PC-3 (cell line): ENCODE measurements at regions not wholly inside any gene's neighbourhood (a gene's known extent, or its start where the extent isn't known, plus 50 kb on each side); places are given as distances from the start of the nearest gene placed in this dataset.

Experiments
- ATAC-seq: fragments of 200-7000 bp; cut with Tn5 transposase; 2 replicates; pipeline ENCODE4 v1.9.1; 2020; ENCODE audit warnings: mild to moderate bottlenecking, moderate library complexity
- BruUV-seq: library from RNA; stranded (reverse); fragments of 400-500 nt; replicated peaks from 2 replicates; lab custom pipeline; 2021; lab: Mats Ljungman, UMichigan
- CTCF ChIA-PET: fragments of 300-600 bp; sonication (Branson Sonifier 250); formaldehyde crosslinking; loops from one replicate; lab custom pipeline; 2022; ENCODE audit warnings: antibody characterized with exemption; lab: Charles Lee
- POLR2A ChIA-PET: fragments of 300-600 bp; sonication (Branson Sonifier 250); formaldehyde crosslinking; loops from one replicate; lab custom pipeline; 2022; ENCODE audit warnings: antibody characterized with exemption; ENCODE audit not compliant: unreplicated experiment; lab: Charles Lee
- DNase-seq: peaks from one replicate; pipeline ENCODE4 v3.0.0-alpha.2; 2015
- H2AFZ ChIP-seq: fragments of 300-600 bp; sonication (generic); 2 replicates; pipeline ENCODE4 v1.6.0; 2016; ENCODE audit warnings: antibody characterized with exemption, low read length
- H3F3A ChIP-seq: fragments of 300-600 bp; sonication (generic); one replicate; pipeline ENCODE4 v1.6.0; 2017; ENCODE audit warnings: antibody characterized with exemption, low read length, control low read depth, mild to moderate bottlenecking; ENCODE audit not compliant: unreplicated experiment
- H3K27ac ChIP-seq: fragments of 300-600 bp; sonication (generic); 2 replicates; pipeline ENCODE4 v1.5.1; 2016; ENCODE audit warnings: mild to moderate bottlenecking, low read length
- H3K27me3 ChIP-seq: fragments of 300-600 bp; sonication (generic); 2 replicates; pipeline ENCODE4 v1.6.1; 2016; ENCODE audit warnings: low read length, mixed read lengths
- H3K36me3 ChIP-seq: fragments of 300-600 bp; sonication (generic); 2 replicates; pipeline ENCODE4 v1.6.1; 2016; ENCODE audit warnings: low read depth, mixed run types, low read length, mixed read lengths
- H3K4me1 ChIP-seq: fragments of 300-600 bp; sonication (generic); 2 replicates; pipeline ENCODE4 v1.5.1; 2016; ENCODE audit warnings: low read length; ENCODE audit not compliant: insufficient read depth
- H3K4me2 ChIP-seq: fragments of 300-600 bp; sonication (generic); 2 replicates; pipeline ENCODE4 v1.6.0; 2016; ENCODE audit warnings: low read length
- H3K4me3 ChIP-seq: fragments of 300-600 bp; sonication (generic); 2 replicates; pipeline ENCODE4 v1.5.1; 2016; ENCODE audit warnings: mild to moderate bottlenecking, low read length, mixed read lengths
- H3K79me2 ChIP-seq: fragments of 300-600 bp; sonication (generic); 2 replicates; pipeline ENCODE4 v1.6.1; 2017; ENCODE audit warnings: low read length, mixed read lengths
- H3K9ac ChIP-seq: fragments of 300-600 bp; sonication (generic); 2 replicates; pipeline ENCODE4 v1.6.0; 2016; ENCODE audit warnings: mild to moderate bottlenecking, low read length
- H3K9me2 ChIP-seq: fragments of 300-600 bp; sonication (generic); replicated peaks from 2 replicates; pipeline ENCODE4 v1.6.1; 2016; ENCODE audit warnings: mixed run types, low read length, mixed read lengths
- H3K9me3 ChIP-seq: fragments of 300-600 bp; sonication (generic); 2 replicates; pipeline ENCODE4 v1.6.1; 2016; ENCODE audit warnings: low read length, mixed read lengths
- H4K20me1 ChIP-seq: fragments of 300-600 bp; sonication (generic); 2 replicates; pipeline ENCODE4 v1.6.1; 2016; ENCODE audit warnings: low read length, mixed read lengths
- CTCF ChIP-seq: fragments of 300-600 bp; sonication (generic); conservative IDR thresholded peaks from 2 replicates; pipeline ENCODE4 v1.5.1; 2017; ENCODE audit warnings: antibody characterized with exemption, low read depth, mild to moderate bottlenecking, low read length
- EZH2 ChIP-seq: fragments of 300-600 bp; sonication (generic); IDR thresholded peaks from one replicate; pipeline ENCODE4 v1.6.1; 2017; ENCODE audit warnings: antibody characterized with exemption, mild to moderate bottlenecking, low read length; ENCODE audit not compliant: unreplicated experiment
- EZH2phosphoT487 ChIP-seq: fragments of 300-600 bp; sonication (generic); IDR thresholded peaks from 2 replicates; pipeline ENCODE4 v1.6.1; 2018; ENCODE audit warnings: mild to moderate bottlenecking, antibody characterized with exemption, low read length, borderline replicate concordance
- intact Hi-C: fragments of 100-400 bp; cut with micrococcal nuclease; formaldehyde crosslinking; loops from 2 replicates; pipeline ENCODE4 v1.9.0; 2023

GRCh38 chr2:118755384-118755783, 92.1 kb downstream of the EN1 start:
- peaks cover 10% of the 10 kb centered on the region; the same call in 1 of the 2 replicates for H3K4me1 ChIP-seq
- H3K9ac ChIP-seq: no peak overlapping the region
- peaks cover 19% of the 10 kb centered on the region for H3K27me3 ChIP-seq
- BruUV-seq: no TSS peak
- H3K79me2 ChIP-seq: no peaks in the 10 kb centered on the region
- H3F3A ChIP-seq: no peaks in the 10 kb centered on the region
- no peak for DNase-seq
- H3K36me3 ChIP-seq: no peaks in the 10 kb centered on the region
- H4K20me1 ChIP-seq: no peaks in the 10 kb centered on the region
- H3K4me3 ChIP-seq: no peak overlapping the region
- intact Hi-C loops: no loop called here
- no peak overlapping the region for H2AFZ ChIP-seq
- TF ChIP-seq EZH2 (no peak), EZH2phosphoT487 (no peak), CTCF (no peak)
- no peaks in the 10 kb centered on the region for H3K9me2 ChIP-seq
- H3K4me2 ChIP-seq: no peak overlapping the region
- ATAC-seq: no peak
- H3K9me3 ChIP-seq: no peaks in the 10 kb centered on the region
- CTCF ChIA-PET: no interaction called here
- H3K27ac ChIP-seq: no peak overlapping the region
- POLR2A ChIA-PET: no interaction called here

- Histone ChIP-seq H3K9me2 (no peaks in the 10 kb centered on the region), H3K4me1 (peaks cover 10% of the 10 kb centered on the region; the same call in 1 of the 2 replicates), H3K9me3 (no peaks in the 10 kb centered on the region), H2AFZ (no peak overlapping the region), H3K27me3 (peaks cover 4% of the 10 kb centered on the region; the same call in 1 of the 2 replicates), H3K4me3 (no peak overlapping the region), H3K9ac (no peak overlapping the region), H3K27ac (no peak overlapping the region), H3F3A (no peaks in the 10 kb centered on the region), H3K79me2 (no peaks in the 10 kb centered on the region), H3K4me2 (no peak overlapping the region), H3K36me3 (no peaks in the 10 kb centered on the region), H4K20me1 (no peaks in the 10 kb centered on the region)
- no TSS peak for BruUV-seq
- intact Hi-C loops: no loop called here
- ATAC-seq: no peak
- no peak for DNase-seq
- CTCF ChIA-PET: no interaction called here
- TF ChIP-seq EZH2 (no peak), EZH2phosphoT487 (no peak), CTCF (no peak)
- POLR2A ChIA-PET: no interaction called here
Measured at GRCh38 chr2:118752762-118753429, 94.6 kb downstream of the EN1 start.

- peaks cover 10% of the 10 kb centered on the region; the same call in 1 of the 2 replicates for H3K4me1 ChIP-seq
- BruUV-seq: no TSS peak
- no peak overlapping the region for H2AFZ ChIP-seq
- intact Hi-C loops: no loop called here
- DNase-seq: peak; percentile 87
- no peak overlapping the region for H3K9ac ChIP-seq
- no peak overlapping the region for H3K4me2 ChIP-seq
- no peaks in the 10 kb centered on the region for H3F3A ChIP-seq
- no peaks in the 10 kb centered on the region for H3K36me3 ChIP-seq
- H3K9me3 ChIP-seq: no peaks in the 10 kb centered on the region
- TF ChIP-seq EZH2 (no peak), EZH2phosphoT487 (no peak), CTCF (no peak)
- no peaks in the 10 kb centered on the region for H4K20me1 ChIP-seq
- H3K79me2 ChIP-seq: no peaks in the 10 kb centered on the region
- no peak overlapping the region for H3K4me3 ChIP-seq
- peak overlapping the region; percentile 40 for H3K27ac ChIP-seq
- H3K27me3 ChIP-seq: peaks cover 4% of the 10 kb centered on the region; the same call in 1 of the 2 replicates
- ChIA-PET POLR2A (no interaction called here), CTCF (interaction anchor here (0.5 to 0.6 kb wide), 2 partner anchors 11 to 105 kb away, joined by 3 to 4 read pairs; no protein-coding TSS in a partner anchor)
- ATAC-seq: peak; percentile 74
- H3K9me2 ChIP-seq: no peaks in the 10 kb centered on the region
Measured at GRCh38 chr2:118750959-118751565, 96.4 kb downstream of the EN1 start.
